Left lung (tissue), 4 donors: ENCODE measurements at regions not wholly inside any gene's neighbourhood (a gene's known extent, or its start where the extent isn't known, plus 50 kb on each side); places are given as distances from the start of the nearest gene placed in this dataset.

Source experiments
- ATAC-seq: fragments of 200-7000 bp; cut with Tn5 transposase; one replicate; pipeline ENCODE4 v1.9.1; 2020; ENCODE audit warnings: moderate library complexity
- DNase-seq, 4 donors: peaks; one replicate each; pipeline ENCODE4 v3.0.0-alpha.2; 2013 to 2020
- H3K27ac ChIP-seq, 2 donors: fragments of 200-600 bp; sonication (generic) in 1 of 2; one replicate each; pipeline versions ENCODE4 v1.5.0 to v1.8.0; 2020 to 2021
- H3K27me3 ChIP-seq, 2 donors: fragments of 200-600 bp; sonication (generic) in 1 of 2; one replicate each; pipeline versions ENCODE4 v1.5.0 to v1.8.0; 2020 to 2021
- H3K36me3 ChIP-seq, 2 donors: fragments of 200-600 bp; sonication (generic) in 1 of 2; one replicate each; pipeline versions ENCODE4 v1.5.0 to v1.8.0; 2020 to 2021
- H3K4me1 ChIP-seq, 2 donors: fragments of 200-600 bp; one replicate each; pipeline ENCODE4 v1.8.0; 2021
- H3K4me3 ChIP-seq, 2 donors: fragments of 200-600 bp; sonication (generic) in 1 of 2; one replicate each; pipeline versions ENCODE4 v1.5.0 to v1.8.0; 2020 to 2021; ENCODE audit warnings: mild to moderate bottlenecking in 1 of 2
- H3K9me3 ChIP-seq, 2 donors: fragments of 200-600 bp; sonication (generic) in 1 of 2; one replicate each; pipeline versions ENCODE4 v1.5.0 to v1.8.0; 2020 to 2021
- intact Hi-C, 2 donors: fragments of 100-400 bp; cut with DNase I; formaldehyde crosslinking; loops; one replicate each; pipeline versions ENCODE4 v1.11.2 to v1.14.2; 2022
- TF ChIP-seq, protein P1 (sequence below), 2 donors: fragments of 200-600 bp; sonication (generic) in 1 of 2; IDR thresholded peaks; one replicate each; pipeline versions ENCODE4 v1.5.0 to v1.8.0; 2021; ENCODE audit warnings: antibody characterized with exemption in 2 of 2
- donor health status: DM: no; HTN: yes; CAD: no.
- donor health status: DM: no; HTN: no; CAD: no.

DNA sequence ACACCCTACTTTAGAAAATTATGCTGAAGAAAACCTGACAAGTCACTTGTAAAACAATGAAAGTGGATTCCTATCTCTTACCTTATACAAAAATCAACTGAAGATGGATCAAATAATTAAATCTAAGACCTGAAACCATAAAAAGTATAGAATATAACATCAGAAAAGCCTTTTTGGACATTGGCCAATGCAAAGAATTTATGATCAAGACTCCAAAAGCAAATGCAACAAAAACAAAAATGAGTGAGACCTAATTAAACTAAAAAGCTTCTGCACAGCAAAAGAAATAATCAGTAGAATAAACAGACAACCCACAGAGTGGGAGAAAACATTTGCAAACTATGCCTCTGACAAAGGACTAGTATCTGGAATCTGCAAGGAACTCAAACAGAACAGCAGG lies 303.0 kb upstream of the CDH9 start:
- Histone ChIP-seq H3K27ac (no peak overlapping the region), H3K4me1 (no peaks in the 10 kb centered on the region), H3K27me3 (no peaks in the 10 kb centered on the region), H3K36me3 (no peaks in the 10 kb centered on the region), H3K4me3 (no peak overlapping the region), H3K9me3 (peaks cover 0 to 2% of the 10 kb centered on the region in 2 donors)
- ATAC-seq (no peak), DNase-seq (peak in 1 of 4 donors; percentile 0)
- intact Hi-C loops = no loop called here
- TF ChIP-seq, protein P1, sequence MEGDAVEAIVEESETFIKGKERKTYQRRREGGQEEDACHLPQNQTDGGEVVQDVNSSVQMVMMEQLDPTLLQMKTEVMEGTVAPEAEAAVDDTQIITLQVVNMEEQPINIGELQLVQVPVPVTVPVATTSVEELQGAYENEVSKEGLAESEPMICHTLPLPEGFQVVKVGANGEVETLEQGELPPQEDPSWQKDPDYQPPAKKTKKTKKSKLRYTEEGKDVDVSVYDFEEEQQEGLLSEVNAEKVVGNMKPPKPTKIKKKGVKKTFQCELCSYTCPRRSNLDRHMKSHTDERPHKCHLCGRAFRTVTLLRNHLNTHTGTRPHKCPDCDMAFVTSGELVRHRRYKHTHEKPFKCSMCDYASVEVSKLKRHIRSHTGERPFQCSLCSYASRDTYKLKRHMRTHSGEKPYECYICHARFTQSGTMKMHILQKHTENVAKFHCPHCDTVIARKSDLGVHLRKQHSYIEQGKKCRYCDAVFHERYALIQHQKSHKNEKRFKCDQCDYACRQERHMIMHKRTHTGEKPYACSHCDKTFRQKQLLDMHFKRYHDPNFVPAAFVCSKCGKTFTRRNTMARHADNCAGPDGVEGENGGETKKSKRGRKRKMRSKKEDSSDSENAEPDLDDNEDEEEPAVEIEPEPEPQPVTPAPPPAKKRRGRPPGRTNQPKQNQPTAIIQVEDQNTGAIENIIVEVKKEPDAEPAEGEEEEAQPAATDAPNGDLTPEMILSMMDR (IDR thresholded peaks at IDR 0.05) = no peak

DNA sequence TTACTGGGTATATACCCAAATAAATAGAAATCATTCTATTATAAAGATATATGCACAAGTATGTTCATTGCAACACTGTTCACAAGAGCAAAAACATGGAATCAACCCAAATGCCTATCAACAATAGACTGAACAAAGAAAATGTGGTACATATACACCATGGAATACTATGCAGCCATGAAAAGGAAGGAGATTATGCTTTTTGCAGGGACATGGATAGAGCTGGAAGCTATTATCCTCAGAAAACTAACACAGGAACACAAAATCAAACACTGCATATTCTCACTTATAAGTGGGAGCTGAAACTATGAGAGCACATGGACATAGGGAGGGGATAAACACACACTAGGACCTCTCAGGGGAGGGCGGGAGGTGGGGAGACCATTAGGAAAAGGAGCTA lies 298.4 kb upstream of the CDH9 start:
- H3K4me1 ChIP-seq = no peaks in the 10 kb centered on the region
- ATAC-seq = no peak
- TF ChIP-seq, protein P1 (IDR thresholded peaks at IDR 0.05) = no peak
- intact Hi-C loops = no loop called here
- no peaks in the 10 kb centered on the region for H3K9me3 ChIP-seq
- no peak overlapping the region for H3K27ac ChIP-seq
- no peak for DNase-seq
- no peaks in the 10 kb centered on the region for H3K36me3 ChIP-seq
- H3K27me3 ChIP-seq = no peaks in the 10 kb centered on the region
- H3K4me3 ChIP-seq = no peak overlapping the region

DNA sequence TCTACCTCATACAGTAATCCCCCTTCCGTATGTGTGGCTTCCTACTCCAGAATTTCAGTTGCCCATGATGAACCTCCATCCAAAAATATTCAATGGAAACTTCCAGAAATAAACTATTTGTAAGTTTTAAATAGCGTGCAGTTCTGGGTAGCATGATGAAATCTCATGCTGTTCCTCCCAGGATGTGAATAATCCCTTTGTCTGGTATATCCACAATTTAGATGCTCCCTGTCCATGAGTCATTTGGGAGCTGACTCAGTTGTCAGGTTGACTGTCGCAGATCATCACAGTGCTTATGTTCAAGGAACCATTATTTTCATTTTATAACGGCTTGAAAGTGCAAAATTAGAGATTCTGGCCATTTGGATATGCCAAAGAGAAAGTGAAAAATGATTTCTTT lies 290.1 kb upstream of the CDH9 start:
- no peak for ATAC-seq
- no peak overlapping the region for H3K4me3 ChIP-seq
- no peak for DNase-seq

DNA sequence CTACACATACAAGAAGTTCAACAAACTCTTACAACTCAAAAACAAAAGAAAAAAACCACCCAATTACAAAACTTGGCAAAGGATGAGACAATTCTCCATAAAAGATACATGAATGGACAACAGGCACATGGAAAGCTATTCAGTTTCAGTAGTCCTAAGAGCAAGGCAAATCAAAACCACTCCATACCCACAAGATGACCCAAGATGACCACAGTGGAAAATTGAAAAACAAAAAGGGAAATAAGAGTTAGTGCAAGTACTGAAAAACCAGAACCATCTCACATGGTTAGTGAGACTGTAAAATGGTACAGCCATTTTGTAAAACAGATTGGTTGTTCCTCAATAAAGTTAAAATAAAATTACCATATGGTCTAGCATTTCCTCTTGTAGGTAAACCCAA lies 287.1 kb upstream of the CDH9 start:
- ATAC-seq (no peak), DNase-seq (no peak)
- Histone ChIP-seq H3K27me3 (no peaks in the 10 kb centered on the region), H3K36me3 (no peaks in the 10 kb centered on the region), H3K27ac (no peak overlapping the region), H3K4me3 (no peak overlapping the region), H3K4me1 (no peaks in the 10 kb centered on the region), H3K9me3 (no peaks in the 10 kb centered on the region)
- intact Hi-C loops = no loop called here
- TF ChIP-seq, protein P1 (IDR thresholded peaks at IDR 0.05) = no peak

More for the DNA sequence above, 290.1 kb upstream of the CDH9 start:
- intact Hi-C loops = no loop called here
- H3K27ac ChIP-seq = no peak overlapping the region
- no peaks in the 10 kb centered on the region for H3K36me3 ChIP-seq
- no peaks in the 10 kb centered on the region for H3K4me1 ChIP-seq
- TF ChIP-seq, protein P1 (IDR thresholded peaks at IDR 0.05) = no peak
- no peaks in the 10 kb centered on the region for H3K9me3 ChIP-seq
- H3K27me3 ChIP-seq = no peaks in the 10 kb centered on the region

DNA sequence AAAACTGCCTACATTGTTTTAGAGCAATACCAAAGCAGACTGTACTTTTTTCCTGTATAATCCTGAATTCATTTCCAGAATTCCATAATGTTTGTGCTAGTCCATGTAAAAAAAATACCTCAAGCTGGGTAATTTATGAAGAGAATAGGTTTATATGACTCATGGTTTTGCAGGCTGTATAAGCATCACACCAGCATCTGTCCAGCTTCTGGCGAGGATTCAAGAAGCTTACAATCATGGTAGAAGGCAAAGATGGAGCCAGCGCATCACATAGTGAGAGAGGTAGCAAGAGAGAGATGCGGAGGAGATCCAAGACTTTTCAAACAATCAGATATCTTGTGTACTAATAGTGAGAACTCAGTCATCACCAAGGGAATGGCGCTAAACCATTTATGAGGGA lies 280.3 kb upstream of the CDH9 start:
- DNase-seq (no peak), ATAC-seq (no peak)
- Histone ChIP-seq H3K27ac (no peak overlapping the region), H3K4me3 (no peak overlapping the region), H3K4me1 (no peaks in the 10 kb centered on the region), H3K36me3 (no peaks in the 10 kb centered on the region), H3K27me3 (no peaks in the 10 kb centered on the region), H3K9me3 (peaks cover 0 to 9% of the 10 kb centered on the region in 2 donors)
- TF ChIP-seq, protein P1 (IDR thresholded peaks at IDR 0.05) = no peak
- intact Hi-C loops = no loop called here
